ENCODE measurements at regions not wholly inside any gene's neighbourhood (a gene's known extent, or its start where the extent isn't known, plus 50 kb on each side); places are given as distances from the start of the nearest gene placed in this dataset.

DNA sequence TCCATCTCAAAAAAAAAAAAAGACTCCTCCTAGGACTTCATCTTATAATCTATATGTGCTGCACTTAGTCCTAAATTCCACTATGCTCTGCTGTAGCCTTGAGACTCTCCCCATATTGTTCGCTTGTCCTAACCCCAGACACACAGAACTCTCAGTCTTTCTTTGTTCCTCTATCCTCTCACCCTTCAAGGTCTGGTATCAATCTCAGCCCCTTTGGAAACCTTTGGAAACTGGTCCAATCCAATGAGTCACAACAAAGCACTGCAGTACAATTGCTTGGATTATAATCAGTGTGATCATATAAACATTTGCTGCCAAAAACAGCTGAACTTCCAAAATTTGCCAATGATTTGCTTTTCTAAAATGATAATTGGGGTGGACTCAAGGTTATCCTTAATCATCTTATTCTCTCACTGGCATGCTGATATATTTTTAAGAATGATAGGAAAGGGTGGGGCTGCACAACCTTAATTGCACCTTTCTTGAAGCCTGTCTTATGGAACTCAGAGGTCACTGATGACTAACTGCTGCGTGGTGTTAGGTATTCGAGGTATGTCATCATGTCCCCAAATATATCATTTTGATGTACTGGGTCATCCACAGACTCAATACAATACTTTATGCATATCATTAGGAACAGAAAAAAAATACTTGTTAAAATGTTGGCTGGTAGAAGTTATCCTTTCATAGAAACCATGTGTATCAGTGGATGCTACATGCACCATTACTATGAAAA, 756.7 kb downstream of the NR2F2 start:
- no peak for DNase-seq (ENCODE audit: low read depth in 2 of 2)

GRCh38 chr15:97091093-97091492, 760.6 kb downstream of the NR2F2 start:
- no peak for DNase-seq (ENCODE audit: low read depth in 2 of 2)

- DNase-seq (ENCODE audit: low read depth in 2 of 2): no peak
Measured at GRCh38 chr15:97092656-97093055, 762.2 kb downstream of the NR2F2 start.

GRCh38 chr15:97096303-97096835, 765.9 kb downstream of the NR2F2 start:
- no peak for DNase-seq (ENCODE audit: low read depth in 2 of 2)

DNA sequence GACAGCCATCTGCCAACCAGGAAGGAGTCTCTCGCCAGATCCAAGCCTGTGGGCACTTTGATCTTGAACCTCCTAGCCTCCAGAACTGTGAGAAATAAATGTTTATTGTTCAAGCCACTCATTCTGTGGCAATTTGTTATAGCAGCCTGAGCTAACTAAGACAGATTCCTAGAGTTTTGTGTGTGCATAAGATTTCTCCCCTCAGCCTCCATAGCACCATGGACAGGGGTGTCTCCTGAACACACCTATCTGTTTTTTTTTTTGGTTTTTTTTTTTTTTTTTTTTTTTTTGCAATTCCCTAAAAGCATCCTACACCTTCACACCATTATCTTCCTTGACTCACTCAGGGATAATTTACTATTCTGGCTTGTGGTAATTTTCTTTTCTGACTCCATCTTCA, 768.5 kb downstream of the NR2F2 start:
- no peak for DNase-seq (ENCODE audit: low read depth in 2 of 2)

DNA sequence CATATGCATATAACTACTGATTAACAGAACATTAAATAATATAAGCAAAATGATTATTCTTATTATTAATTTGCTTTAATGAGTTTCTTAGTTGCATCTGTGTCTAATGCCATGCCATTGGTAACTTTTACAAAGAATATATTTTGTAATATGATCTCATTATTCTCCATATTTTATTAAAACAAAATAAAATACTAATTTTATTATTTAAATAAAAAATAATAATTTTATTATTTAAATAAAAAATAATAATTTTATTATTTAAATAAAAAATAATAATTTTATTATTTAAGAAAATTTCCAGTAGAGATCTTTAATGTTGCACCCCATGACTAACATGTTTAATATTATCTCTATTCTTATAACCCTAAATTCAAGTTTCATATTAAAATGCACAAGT, 771.1 kb downstream of the NR2F2 start:
- no peak for DNase-seq (ENCODE audit: low read depth in 2 of 2)

GRCh38 chr15:97114900-97115760, 784.6 kb downstream of the NR2F2 start:
- no peak for DNase-seq (ENCODE audit: low read depth in 2 of 2)

DNA sequence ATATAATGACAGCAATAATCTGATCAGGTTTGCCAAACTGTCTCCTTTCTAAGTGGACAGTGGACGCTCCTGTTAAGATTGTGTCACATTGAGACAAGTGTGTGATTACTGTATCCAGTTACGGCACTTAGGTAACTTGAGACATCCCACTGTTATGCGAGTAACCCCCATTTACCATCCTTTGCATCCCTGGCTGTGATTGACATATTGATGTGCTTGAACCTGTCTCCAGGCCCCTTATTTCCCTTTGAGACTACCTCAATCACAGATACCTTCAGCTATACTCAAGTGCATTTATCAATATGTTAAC, 785.2 kb downstream of the NR2F2 start:
- no peak for DNase-seq (ENCODE audit: low read depth in 2 of 2)

- DNase-seq (ENCODE audit: low read depth in 2 of 2): no peak
Measured at GRCh38 chr15:97124790-97125189, 794.3 kb downstream of the NR2F2 start.

DNA sequence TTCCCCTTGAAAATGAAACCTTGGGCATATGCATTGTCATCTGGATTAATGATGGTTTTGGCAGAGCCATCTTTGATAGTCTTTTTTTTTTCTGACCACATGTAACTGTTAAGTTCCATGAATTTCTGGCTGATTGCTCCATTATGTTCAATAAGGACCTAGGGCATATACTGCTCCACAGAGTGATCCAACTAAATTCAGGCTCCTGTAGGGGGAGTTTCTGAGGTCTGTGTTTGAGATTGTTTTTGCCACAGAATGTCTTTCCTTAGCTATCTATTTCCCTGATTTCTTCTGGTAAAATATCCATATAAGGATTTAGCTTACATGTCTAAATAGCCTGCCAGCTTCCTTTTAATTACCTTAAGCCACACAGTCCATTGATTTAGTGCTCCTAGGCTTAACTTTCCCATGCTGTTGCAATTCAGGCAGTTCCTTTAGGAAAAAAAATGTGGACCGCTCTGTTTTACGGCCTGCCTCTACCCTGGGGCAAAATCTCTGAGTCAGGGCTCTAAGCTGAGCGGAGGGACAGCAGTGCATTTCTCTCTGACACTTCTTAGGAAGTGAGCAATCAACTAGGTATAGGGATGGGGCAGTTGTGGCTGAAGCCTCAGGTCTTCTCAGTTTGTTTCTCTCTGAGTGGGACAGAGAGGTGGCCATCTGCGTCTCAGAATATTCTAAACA, 796.2 kb downstream of the NR2F2 start:
- no peak for DNase-seq (ENCODE audit: low read depth in 2 of 2)

GRCh38 chr15:97129674-97130073, 799.2 kb downstream of the NR2F2 start:
- DNase-seq (ENCODE audit: low read depth in 2 of 2): no peak

GRCh38 chr15:97140216-97140615, 809.7 kb downstream of the NR2F2 start:
- DNase-seq (ENCODE audit: low read depth in 2 of 2): no peak

- no peak for DNase-seq (ENCODE audit: low read depth in 2 of 2)
Measured at GRCh38 chr15:97141360-97141759, 810.9 kb downstream of the NR2F2 start.

DNA sequence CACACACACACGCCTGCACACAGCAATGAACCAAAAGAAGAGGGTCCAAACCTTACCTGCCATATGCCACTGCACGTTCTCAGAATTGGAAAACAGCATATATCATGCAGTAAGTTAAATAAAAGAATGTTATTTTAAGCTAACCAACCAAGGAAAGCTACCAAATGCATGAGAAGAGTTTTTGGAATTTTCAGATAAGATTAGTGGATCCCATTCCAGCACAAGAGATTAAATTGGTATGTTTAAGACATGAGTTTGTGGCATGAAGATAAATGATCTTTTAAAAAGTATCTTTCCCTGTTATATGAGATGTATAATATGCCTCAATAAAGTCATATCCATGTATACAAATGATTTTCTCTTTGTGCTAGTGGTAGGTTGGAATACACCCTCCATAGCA, 811.4 kb downstream of the NR2F2 start:
- DNase-seq (ENCODE audit: low read depth in 2 of 2): no peak

- DNase-seq (ENCODE audit: low read depth in 2 of 2): no peak
Measured at GRCh38 chr15:97143592-97144376, 813.3 kb downstream of the NR2F2 start.

- no peak for DNase-seq (ENCODE audit: low read depth in 2 of 2)
Measured at GRCh38 chr15:97144377-97144711, 813.8 kb downstream of the NR2F2 start.

DNA sequence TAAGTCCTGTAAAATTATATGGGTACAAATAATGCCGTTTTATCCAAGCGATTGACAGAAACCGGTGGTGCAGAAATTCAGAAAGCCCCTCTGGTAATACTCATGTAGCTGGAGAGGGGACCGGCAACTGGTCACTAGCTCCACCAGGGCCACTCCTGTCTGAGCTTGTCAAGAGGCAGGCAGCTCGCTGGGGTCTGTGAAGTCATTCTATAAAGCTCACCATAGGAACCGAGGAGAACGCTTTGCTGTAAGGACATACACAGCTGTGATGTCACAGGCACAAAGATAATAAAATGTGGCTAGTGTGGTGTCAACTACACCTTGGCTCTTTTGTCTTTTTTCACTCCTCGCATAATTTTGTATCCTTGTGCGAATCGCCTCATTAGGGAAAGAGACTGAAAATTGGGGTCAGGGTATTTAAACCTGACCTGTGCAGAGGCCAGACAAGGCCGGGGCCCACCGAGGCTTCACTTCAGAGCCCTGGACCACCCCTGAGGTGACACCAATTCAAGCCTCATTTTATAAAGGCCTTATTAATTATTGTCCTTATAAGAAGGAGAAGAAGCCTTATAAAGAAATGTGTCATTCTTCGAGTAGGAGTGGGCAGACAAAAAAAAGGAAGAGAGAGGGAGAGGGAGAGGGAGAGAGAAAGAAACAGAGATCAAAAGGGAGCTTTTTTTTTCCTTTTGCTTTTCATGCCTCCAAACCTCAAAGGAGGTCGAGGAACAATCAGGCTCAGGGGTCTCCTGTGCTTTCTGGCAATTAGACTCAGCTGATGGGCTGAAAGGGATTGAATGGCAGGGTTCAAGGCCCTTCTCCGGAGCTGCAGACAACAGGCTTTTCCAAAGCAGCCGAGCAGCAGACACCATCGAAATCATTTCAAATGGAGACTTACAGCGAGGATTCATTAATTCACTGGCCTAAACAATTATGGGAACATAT, 813.3 kb upstream of the ARRDC4 start:
- no peak for DNase-seq (ENCODE audit: low read depth in 2 of 2)

DNA sequence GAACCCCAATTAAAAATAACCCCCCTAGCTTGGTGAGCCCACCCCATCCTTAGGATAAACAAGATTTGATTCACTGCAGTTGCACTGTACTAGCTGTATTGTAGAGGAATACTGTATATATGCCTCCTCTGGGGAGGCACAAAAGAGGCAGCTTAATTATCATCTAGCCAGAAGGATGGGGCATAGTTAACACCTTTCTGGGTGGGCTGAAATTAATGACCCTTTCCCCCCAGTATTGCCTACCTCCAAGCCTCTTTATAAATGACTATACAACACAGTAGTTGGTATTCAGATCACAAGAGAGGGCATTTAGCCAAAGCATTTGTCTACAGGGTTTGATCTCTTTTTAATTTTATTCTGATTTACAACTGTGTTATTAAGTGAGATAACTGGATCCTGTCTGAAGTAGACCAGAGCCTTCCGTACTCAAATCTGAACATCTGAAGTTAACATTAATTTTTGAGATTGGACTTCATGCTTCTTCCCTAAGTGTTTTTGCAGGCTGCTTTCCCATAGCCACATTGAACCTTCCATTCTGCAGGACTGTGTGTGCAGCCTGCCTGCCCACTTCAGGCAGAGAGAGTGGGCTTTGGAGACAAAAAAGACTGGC, 807.0 kb upstream of the ARRDC4 start:
- no peak for DNase-seq (ENCODE audit: low read depth in 2 of 2)

GRCh38 chr15:97156739-97157265, 803.7 kb upstream of the ARRDC4 start:
- no peak for DNase-seq (ENCODE audit: low read depth in 2 of 2)
